ENCODE measurements at regions not wholly inside any gene's neighbourhood (a gene's known extent, or its start where the extent isn't known, plus 50 kb on each side); places are given as distances from the start of the nearest gene placed in this dataset.
"Not testable (repeated sequence)": the region's sequence is repeated elsewhere in the genome, so short reads cannot be mapped to it uniquely, and the experiment has no call there.

- no peak for DNase-seq
Measured at GRCh38 chr12:127981875-127982274, 285.1 kb upstream of the TMEM132C start.

- not testable (repeated sequence) for DNase-seq
Measured at GRCh38 chr12:127983213-127983791, 283.7 kb upstream of the TMEM132C start.

- DNase-seq, result no peak
Measured at GRCh38 chr12:127984386-127985055, 282.4 kb upstream of the TMEM132C start.

GRCh38 chr12:127987199-127987901, 279.6 kb upstream of the TMEM132C start:
- DNase-seq, result no peak

GRCh38 chr12:127991485-127991884, 275.5 kb upstream of the TMEM132C start:
- DNase-seq, result no peak

- DNase-seq, result no peak
Measured at GRCh38 chr12:127998988-127999387, 268.0 kb upstream of the TMEM132C start.

GRCh38 chr12:128004383-128004938, 262.5 kb upstream of the TMEM132C start:
- DNase-seq, result no peak

- DNase-seq, result no peak
Measured at GRCh38 chr12:128007250-128007649, 259.7 kb upstream of the TMEM132C start.

- no peak for DNase-seq
Measured at GRCh38 chr12:128008341-128008740, 258.6 kb upstream of the TMEM132C start.

GRCh38 chr12:128009108-128009507, 257.9 kb upstream of the TMEM132C start:
- DNase-seq, result no peak

GRCh38 chr12:128012110-128012509, 254.9 kb upstream of the TMEM132C start:
- DNase-seq, result no peak

- no peak for DNase-seq
Measured at GRCh38 chr12:128015276-128015675, 251.7 kb upstream of the TMEM132C start.

- no peak for DNase-seq
Measured at GRCh38 chr12:128018067-128018466, 248.9 kb upstream of the TMEM132C start.

GRCh38 chr12:128019996-128020544, 246.9 kb upstream of the TMEM132C start:
- no peak for DNase-seq

- DNase-seq, result no peak
Measured at GRCh38 chr12:128021561-128021960, 245.4 kb upstream of the TMEM132C start.

GRCh38 chr12:128025589-128026245, 241.3 kb upstream of the TMEM132C start:
- DNase-seq, result peak in 1 of 2 experiments; percentile 7

- no peak for DNase-seq
Measured at GRCh38 chr12:128026696-128027574, 240.0 kb upstream of the TMEM132C start.

- no peak for DNase-seq
Measured at GRCh38 chr12:128033473-128033872, 233.5 kb upstream of the TMEM132C start.

- no peak for DNase-seq
Measured at GRCh38 chr12:128040971-128041370, 226.0 kb upstream of the TMEM132C start.

- DNase-seq, result not testable (repeated sequence)
Measured at GRCh38 chr12:128042283-128042682, 224.7 kb upstream of the TMEM132C start.

- DNase-seq, result no peak
Measured at GRCh38 chr12:128042825-128043224, 224.1 kb upstream of the TMEM132C start.

- DNase-seq, result no peak
Measured at GRCh38 chr12:128043317-128043716, 223.7 kb upstream of the TMEM132C start.
